Neural cell (in vitro differentiated cells): ENCODE measurements at regions not wholly inside any gene's neighbourhood (a gene's known extent, or its start where the extent isn't known, plus 50 kb on each side); places are given as distances from the start of the nearest gene placed in this dataset.

ENCODE experiments used
- H2AFZ ChIP-seq: fragments of 200-600, 300-800 bp; sonication (generic), shearing (Covaris generic); 2 replicates; pipeline ENCODE4 v1.6.0; 2014; ENCODE audit warnings: low read depth, mild to moderate bottlenecking, antibody characterized with exemption, low read length, moderate library complexity
- H3F3A ChIP-seq: fragments of 200-600 bp; shearing (Covaris generic); 2 replicates; pipeline ENCODE4 v1.6.1; 2016; ENCODE audit warnings: mild to moderate bottlenecking, moderate library complexity, mixed read lengths, antibody characterized with exemption, low read length; ENCODE audit not compliant: insufficient read depth, poor library complexity, severe bottlenecking
- H3K27ac ChIP-seq: fragments of 200-600, 300-800 bp; sonication (generic), shearing (Covaris generic); 2 replicates; pipeline ENCODE4 v1.5.1; 2014; ENCODE audit warnings: mild to moderate bottlenecking, low read length, moderate library complexity
- H3K27me3 ChIP-seq: fragments of 300-800, 200-600 bp; sonication (generic), shearing (Covaris generic); 2 replicates; pipeline ENCODE4 v1.6.0; 2014; ENCODE audit warnings: mild to moderate bottlenecking, low read depth, low read length, moderate library complexity; ENCODE audit not compliant: insufficient read depth
- H3K36me3 ChIP-seq: fragments of 300-800, 200-600 bp; sonication (generic), shearing (Covaris generic); 2 replicates; pipeline ENCODE4 v1.5.1; 2014; ENCODE audit warnings: mild to moderate bottlenecking, antibody characterized with exemption, low read length, moderate library complexity; ENCODE audit not compliant: insufficient read depth
- H3K4me2 ChIP-seq: fragments of 300-800, 200-600 bp; sonication (generic), shearing (Covaris generic); 2 replicates; pipeline ENCODE4 v1.6.0; 2014; ENCODE audit warnings: mild to moderate bottlenecking, low read length
- H3K4me3 ChIP-seq: fragments of 300-800, 200-600 bp; sonication (generic), shearing (Covaris generic); 2 replicates; pipeline ENCODE4 v1.5.1; 2014; ENCODE audit warnings: mild to moderate bottlenecking, low read length, moderate library complexity
- H3K79me2 ChIP-seq: fragments of 200-600 bp; shearing (Covaris generic); replicated peaks from 2 replicates; pipeline ENCODE4 v1.6.0; 2014; ENCODE audit warnings: mild to moderate bottlenecking, low read length, moderate library complexity; ENCODE audit not compliant: insufficient read depth
- H3K9ac ChIP-seq: fragments of 300-800, 200-600 bp; sonication (generic), shearing (Covaris generic); 2 replicates; pipeline ENCODE4 v1.6.1; 2016; ENCODE audit warnings: mild to moderate bottlenecking, low read length, mixed read lengths
- H3K9me2 ChIP-seq: fragments of 200-600 bp; shearing (Covaris generic); 2 replicates; pipeline ENCODE4 v1.6.1; 2016; ENCODE audit warnings: mild to moderate bottlenecking, low read length, mixed read lengths; ENCODE audit not compliant: insufficient read depth
- H3K9me3 ChIP-seq: fragments of 200-600, 300-800 bp; sonication (generic), shearing (Covaris generic); 2 replicates; pipeline ENCODE4 v1.6.1; 2016; ENCODE audit warnings: mild to moderate bottlenecking, mixed run types, low read length, moderate library complexity, mixed read lengths
- H4K20me1 ChIP-seq: fragments of 200-600 bp; shearing (Covaris generic); 2 replicates; pipeline ENCODE4 v1.6.1; 2016; ENCODE audit warnings: mild to moderate bottlenecking, mixed run types; ENCODE audit not compliant: insufficient read depth
- EP300 ChIP-seq: fragments of 450-650 bp; conservative IDR thresholded peaks from 2 replicates; pipeline ENCODE4 v1.6.1; 2014; ENCODE audit warnings: antibody characterized with exemption, mild to moderate bottlenecking, moderate library complexity; ENCODE audit not compliant: poor library complexity, severe bottlenecking
- EZH2 ChIP-seq: fragments of 200-600, 300-800 bp; shearing (Covaris generic), sonication (generic); IDR thresholded peaks from 2 replicates; pipeline ENCODE4 v1.6.1; 2014; ENCODE audit warnings: antibody characterized with exemption, low read length, borderline replicate concordance, mild to moderate bottlenecking; ENCODE audit not compliant: insufficient read depth, poor library complexity, severe bottlenecking
- MXI1 ChIP-seq: fragments of 450-650 bp; conservative IDR thresholded peaks from 2 replicates; pipeline ENCODE4 v1.6.1; 2014; ENCODE audit warnings: antibody characterized with exemption, mild to moderate bottlenecking; ENCODE audit not compliant: poor library complexity, severe bottlenecking
- POLR2AphosphoS5 ChIP-seq: IDR thresholded peaks from 2 replicates; pipeline ENCODE4 v1.6.1; 2012
- RAD21 ChIP-seq: fragments of 450-650 bp; conservative IDR thresholded peaks from 2 replicates; pipeline ENCODE4 v1.6.1; 2014; ENCODE audit warnings: antibody characterized with exemption, mild to moderate bottlenecking, moderate library complexity
- SMC3 ChIP-seq: fragments of 450-650 bp; conservative IDR thresholded peaks from 2 replicates; pipeline ENCODE4 v1.6.1; 2014; ENCODE audit warnings: antibody characterized with exemption, mild to moderate bottlenecking, moderate library complexity; ENCODE audit not compliant: poor library complexity
- TAF1 ChIP-seq: IDR thresholded peaks from 2 replicates; pipeline ENCODE4 v1.6.1; 2012; ENCODE audit warnings: low read depth
- TF ChIP-seq, protein P1 (sequence below): IDR thresholded peaks from 2 replicates; pipeline ENCODE4 v1.6.1; 2012; ENCODE audit warnings: borderline replicate concordance
- TF ChIP-seq, protein P2 (sequence below): fragments of 450-650 bp; IDR thresholded peaks from 2 replicates; pipeline ENCODE4 v1.5.1; 2014; ENCODE audit warnings: antibody characterized with exemption, mild to moderate bottlenecking, moderate library complexity; ENCODE audit not compliant: poor library complexity, severe bottlenecking

DNA sequence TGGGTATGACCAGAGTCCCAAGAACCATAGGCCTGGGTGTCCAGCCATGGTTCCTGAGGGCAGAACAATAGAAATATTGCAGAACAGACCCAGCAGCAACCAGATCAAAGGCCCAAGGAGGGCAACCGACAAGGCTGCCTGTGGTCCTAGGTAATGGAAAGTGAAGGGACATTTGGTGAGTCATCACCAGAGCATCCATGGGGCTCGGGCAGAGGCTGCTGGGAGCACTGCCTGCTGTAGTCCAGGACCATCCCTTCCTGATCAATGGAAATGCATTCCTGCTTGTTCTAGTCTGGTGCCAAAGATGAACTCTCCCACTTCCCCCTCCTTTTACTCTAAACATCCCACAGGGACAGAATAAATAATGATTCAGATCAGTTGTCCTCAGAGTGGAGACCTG, 172.8 kb upstream of the CACNA1E start:
- Histone ChIP-seq H3K27ac (no peak overlapping the region), H3K9me3 (no peaks in the 10 kb centered on the region), H2AFZ (no peak overlapping the region), H3K27me3 (no peaks in the 10 kb centered on the region), H3K9me2 (no peaks in the 10 kb centered on the region), H3K4me3 (no peak overlapping the region), H3K36me3 (no peaks in the 10 kb centered on the region), H3K9ac (no peak overlapping the region), H3K79me2 (no peaks in the 10 kb centered on the region), H4K20me1 (no peaks in the 10 kb centered on the region), H3K4me2 (no peak overlapping the region), H3F3A (no peaks in the 10 kb centered on the region)
- TF ChIP-seq POLR2AphosphoS5 = no peak
- no peak for TF ChIP-seq MXI1
- TF ChIP-seq, protein P1, sequence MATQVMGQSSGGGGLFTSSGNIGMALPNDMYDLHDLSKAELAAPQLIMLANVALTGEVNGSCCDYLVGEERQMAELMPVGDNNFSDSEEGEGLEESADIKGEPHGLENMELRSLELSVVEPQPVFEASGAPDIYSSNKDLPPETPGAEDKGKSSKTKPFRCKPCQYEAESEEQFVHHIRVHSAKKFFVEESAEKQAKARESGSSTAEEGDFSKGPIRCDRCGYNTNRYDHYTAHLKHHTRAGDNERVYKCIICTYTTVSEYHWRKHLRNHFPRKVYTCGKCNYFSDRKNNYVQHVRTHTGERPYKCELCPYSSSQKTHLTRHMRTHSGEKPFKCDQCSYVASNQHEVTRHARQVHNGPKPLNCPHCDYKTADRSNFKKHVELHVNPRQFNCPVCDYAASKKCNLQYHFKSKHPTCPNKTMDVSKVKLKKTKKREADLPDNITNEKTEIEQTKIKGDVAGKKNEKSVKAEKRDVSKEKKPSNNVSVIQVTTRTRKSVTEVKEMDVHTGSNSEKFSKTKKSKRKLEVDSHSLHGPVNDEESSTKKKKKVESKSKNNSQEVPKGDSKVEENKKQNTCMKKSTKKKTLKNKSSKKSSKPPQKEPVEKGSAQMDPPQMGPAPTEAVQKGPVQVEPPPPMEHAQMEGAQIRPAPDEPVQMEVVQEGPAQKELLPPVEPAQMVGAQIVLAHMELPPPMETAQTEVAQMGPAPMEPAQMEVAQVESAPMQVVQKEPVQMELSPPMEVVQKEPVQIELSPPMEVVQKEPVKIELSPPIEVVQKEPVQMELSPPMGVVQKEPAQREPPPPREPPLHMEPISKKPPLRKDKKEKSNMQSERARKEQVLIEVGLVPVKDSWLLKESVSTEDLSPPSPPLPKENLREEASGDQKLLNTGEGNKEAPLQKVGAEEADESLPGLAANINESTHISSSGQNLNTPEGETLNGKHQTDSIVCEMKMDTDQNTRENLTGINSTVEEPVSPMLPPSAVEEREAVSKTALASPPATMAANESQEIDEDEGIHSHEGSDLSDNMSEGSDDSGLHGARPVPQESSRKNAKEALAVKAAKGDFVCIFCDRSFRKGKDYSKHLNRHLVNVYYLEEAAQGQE = no peak
- TF ChIP-seq RAD21 = no peak
- no peak for TF ChIP-seq SMC3
- no peak for TF ChIP-seq EP300
- TF ChIP-seq TAF1 = no peak
- TF ChIP-seq EZH2 = no peak

DNA sequence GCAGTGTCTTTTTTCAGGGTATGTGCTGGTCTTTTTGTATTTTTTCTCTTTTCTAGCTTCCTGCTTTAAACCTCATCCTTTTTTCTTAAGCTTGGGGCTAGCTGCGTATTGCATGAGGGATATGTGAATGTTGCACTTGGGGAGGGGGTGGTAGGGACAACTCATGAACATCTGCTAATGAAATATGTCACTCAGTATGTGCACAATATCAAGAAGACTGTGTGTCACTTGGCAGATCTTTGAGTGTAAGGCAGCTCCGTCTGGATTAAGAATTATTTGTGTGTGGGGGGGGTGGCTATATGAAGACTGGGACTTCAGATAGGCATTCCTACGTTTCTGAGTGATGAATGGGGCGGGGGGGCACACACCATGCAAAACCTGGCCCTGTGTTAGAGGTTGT, 170.4 kb upstream of the CACNA1E start:
- H3K9me2 ChIP-seq = no peaks in the 10 kb centered on the region
- no peak overlapping the region for H3K4me3 ChIP-seq
- H3K9me3 ChIP-seq = no peaks in the 10 kb centered on the region
- peaks cover 23% of the 10 kb centered on the region for H3K27me3 ChIP-seq
- H3K27ac ChIP-seq = no peak overlapping the region
- H3K9ac ChIP-seq = no peak overlapping the region
- no peaks in the 10 kb centered on the region for H3K36me3 ChIP-seq
- no peak overlapping the region for H3K4me2 ChIP-seq
- TF ChIP-seq, protein P2, sequence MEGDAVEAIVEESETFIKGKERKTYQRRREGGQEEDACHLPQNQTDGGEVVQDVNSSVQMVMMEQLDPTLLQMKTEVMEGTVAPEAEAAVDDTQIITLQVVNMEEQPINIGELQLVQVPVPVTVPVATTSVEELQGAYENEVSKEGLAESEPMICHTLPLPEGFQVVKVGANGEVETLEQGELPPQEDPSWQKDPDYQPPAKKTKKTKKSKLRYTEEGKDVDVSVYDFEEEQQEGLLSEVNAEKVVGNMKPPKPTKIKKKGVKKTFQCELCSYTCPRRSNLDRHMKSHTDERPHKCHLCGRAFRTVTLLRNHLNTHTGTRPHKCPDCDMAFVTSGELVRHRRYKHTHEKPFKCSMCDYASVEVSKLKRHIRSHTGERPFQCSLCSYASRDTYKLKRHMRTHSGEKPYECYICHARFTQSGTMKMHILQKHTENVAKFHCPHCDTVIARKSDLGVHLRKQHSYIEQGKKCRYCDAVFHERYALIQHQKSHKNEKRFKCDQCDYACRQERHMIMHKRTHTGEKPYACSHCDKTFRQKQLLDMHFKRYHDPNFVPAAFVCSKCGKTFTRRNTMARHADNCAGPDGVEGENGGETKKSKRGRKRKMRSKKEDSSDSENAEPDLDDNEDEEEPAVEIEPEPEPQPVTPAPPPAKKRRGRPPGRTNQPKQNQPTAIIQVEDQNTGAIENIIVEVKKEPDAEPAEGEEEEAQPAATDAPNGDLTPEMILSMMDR = no peak
- TF ChIP-seq RAD21 (no peak), EZH2 (no peak)
- no peaks in the 10 kb centered on the region for H3F3A ChIP-seq
- H2AFZ ChIP-seq = no peak overlapping the region
- no peaks in the 10 kb centered on the region for H3K79me2 ChIP-seq
- H4K20me1 ChIP-seq = no peaks in the 10 kb centered on the region

DNA sequence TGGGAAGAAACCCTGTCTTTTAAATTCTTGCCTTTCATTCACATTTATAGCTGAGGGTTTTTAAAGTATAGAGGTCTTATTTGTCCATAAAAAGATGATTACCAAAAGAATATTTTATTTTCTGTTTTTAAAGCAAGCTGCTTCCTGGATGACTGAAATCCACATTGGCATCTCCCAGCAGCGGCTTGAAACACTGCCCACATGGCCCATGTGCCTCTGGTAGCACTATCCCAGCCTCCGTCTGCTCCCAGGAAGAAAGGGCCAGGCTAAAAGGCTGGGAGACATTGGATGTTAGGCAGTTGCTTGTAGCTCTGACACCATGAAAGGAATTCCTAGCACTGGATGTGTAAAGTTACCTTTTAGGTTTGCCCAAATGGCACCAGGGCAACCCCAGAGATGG, 169.9 kb upstream of the CACNA1E start:
- Histone ChIP-seq H3K9ac (no peak overlapping the region), H3F3A (no peaks in the 10 kb centered on the region), H3K27ac (no peak overlapping the region), H3K4me2 (no peak overlapping the region), H3K4me3 (no peak overlapping the region), H2AFZ (no peak overlapping the region), H3K36me3 (no peaks in the 10 kb centered on the region), H3K9me2 (no peaks in the 10 kb centered on the region), H4K20me1 (no peaks in the 10 kb centered on the region), H3K79me2 (no peaks in the 10 kb centered on the region), H3K27me3 (peaks cover 28% of the 10 kb centered on the region), H3K9me3 (no peaks in the 10 kb centered on the region)
- TF ChIP-seq SMC3 (no peak), RAD21 (no peak), EZH2 (no peak), EP300 (no peak), POLR2AphosphoS5 (no peak), TAF1 (no peak), MXI1 (no peak)
- TF ChIP-seq, protein P2 = no peak
- TF ChIP-seq, protein P1 = no peak
